Fibroblast of skin of left quadriceps (primary cell): ENCODE measurements at regions not wholly inside any gene's neighbourhood (a gene's known extent, or its start where the extent isn't known, plus 50 kb on each side); places are given as distances from the start of the nearest gene placed in this dataset.
"Not testable (repeated sequence)": the region's sequence is repeated elsewhere in the genome, so short reads cannot be mapped to it uniquely, and the experiment has no call there.

Experiments used
- DNase-seq, 2 experiments: peaks; one replicate each; pipeline ENCODE4 v3.0.0-alpha.2; 2013; ENCODE audit warnings: low read depth in 2 of 2

DNA sequence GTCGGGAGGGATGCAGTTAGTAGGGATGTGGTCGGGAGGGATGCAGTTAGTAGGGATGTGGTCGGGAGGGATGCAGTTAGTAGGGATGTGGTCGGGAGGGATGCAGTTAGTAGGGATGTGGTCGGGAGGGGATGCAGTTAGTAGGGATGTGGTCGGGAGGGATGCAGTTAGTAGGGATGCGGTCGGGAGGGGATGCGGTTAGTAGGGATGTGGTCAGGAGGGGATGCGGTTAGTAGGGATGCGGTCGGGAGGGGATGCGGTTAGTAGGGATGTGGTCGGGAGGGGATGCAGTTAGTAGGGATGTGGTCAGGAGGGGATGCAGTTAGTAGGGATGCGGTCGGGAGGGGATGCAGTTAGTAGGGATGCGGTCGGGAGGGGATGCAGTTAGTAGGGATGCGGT is 96.2 kb downstream of the BDH1 start:
- not testable (repeated sequence) for DNase-seq

DNA sequence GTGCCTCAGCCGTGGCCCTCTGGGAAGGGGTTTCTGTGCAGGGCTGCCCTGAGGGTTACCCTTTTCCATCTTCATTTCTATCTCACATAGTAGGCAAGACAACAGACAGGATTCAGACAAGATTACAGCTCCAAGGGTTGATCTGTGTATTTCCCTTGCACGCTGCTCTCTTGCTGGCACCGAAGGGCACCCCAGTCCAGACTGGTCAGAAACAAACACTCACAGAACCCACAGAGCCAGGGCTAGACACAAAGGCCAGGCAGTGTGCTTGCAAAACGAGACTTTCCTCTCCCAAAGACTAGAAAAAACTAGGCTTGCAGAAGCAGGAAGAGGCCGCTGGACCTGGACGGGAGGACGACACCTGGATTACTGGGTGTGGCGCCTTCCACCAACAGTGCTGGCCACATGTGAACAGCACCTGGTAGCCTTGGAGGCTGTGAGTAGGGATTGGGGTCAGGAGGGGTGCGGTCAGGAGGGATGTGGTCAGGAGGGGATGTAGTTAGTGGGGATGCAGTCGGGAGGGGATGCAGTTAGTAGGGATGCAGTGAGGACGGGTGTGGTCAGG is 96.8 kb downstream of the BDH1 start:
- DNase-seq: no peak

DNA sequence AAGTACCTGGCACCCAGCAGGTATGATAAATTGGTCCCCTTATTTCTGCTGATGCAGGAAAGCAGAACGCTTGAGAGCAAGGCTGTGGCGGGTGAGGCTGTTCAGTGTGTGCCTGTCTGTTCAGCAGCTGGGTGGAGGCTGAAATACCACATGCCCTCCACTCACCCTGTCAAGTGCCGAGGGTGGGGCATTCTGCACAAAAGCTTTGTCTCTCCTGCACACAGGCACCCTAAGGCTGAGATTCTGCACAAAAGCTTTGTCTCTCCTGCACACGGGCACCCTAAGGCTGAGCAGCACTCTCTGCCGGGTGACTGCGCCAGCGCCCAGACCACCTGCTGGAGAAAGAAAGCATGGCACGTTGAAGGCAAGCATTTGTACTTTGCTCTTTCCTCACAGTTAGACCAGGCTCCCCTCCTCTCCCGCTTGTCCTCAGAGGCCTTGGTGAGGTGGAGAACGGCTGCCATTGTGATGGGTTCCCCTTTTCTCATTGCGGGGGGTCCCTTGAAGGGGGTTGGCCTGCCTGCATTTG is 97.5 kb downstream of the BDH1 start:
- no peak for DNase-seq

DNA sequence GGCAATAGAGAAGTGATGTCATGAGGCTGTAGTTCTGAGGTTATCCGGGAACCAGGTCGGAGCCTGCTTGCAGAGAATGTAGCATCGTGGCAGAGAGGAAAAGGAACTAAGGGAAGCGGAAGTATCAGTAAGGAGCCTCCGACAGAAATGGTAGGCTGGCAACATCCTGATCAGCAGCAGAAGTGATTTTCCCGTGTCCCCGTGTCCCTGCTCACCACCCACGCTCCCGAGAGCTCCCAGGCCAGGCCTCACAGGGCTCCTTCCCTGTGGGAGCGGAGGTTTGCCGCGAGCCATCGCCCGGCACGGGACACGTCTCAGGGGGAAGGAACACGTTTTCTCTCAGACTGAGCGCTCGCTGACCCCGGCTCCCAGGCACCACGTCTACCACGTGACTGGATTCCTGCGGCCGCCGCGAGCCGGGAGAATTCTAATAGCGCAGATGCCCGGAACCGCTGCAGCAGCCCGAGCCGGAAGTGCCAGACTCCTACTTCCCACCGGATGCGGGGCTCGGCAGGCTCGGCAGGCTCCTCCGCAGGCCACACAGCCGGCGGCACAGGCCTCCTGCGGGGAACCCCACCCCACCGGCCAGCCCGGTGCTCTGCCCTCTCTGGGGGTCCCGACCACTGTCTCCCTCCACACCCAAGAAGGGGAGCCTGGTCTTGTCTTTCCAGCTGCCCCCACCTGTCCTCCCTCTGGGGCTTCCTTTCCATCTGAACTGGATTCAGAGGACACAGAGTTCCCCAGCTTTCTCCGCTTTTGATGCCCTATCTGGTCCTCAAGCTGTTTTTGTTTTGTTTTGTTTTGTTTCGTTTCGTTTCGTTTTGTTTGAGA is 99.3 kb downstream of the BDH1 start:
- DNase-seq: peak; percentile 77 to 83

DNA sequence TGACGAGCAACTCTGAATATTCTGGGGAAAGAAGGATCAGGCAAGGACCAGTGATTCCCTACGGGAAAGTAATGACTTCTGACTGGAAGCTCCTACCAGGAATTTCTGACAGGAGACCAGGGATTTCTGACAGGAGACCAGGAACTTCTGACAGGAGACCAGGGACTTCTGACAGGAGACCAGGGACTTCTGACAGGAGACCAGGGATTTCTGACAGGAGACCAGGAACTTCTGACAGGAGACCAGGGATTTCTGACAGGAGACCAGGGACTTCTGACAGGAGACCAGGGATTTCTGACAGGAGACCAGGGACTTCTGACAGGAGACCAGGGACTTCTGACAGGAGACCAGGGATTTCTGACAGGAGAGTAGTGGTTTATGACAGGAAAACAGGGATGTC is 100.9 kb downstream of the BDH1 start:
- DNase-seq: not testable (repeated sequence)

DNA sequence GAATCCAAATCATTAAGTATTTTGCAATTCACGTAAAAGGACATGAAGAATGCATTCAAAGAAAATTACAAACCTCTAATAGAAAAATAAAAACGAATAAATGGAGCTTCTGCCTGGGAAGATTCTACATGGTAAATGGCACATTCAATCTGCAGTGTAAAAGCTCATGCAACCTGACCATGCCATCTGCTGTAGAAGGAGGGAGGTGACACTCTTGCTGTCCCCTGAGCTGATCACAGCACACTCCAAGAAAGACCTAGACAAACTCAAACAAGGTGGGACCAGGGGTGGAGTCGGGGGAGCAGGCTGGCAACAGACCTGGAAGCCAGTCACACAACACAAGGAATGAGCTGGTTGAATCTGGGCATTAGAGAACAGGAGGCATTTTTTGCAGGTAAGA is 101.8 kb downstream of the BDH1 start:
- DNase-seq: no peak

DNA sequence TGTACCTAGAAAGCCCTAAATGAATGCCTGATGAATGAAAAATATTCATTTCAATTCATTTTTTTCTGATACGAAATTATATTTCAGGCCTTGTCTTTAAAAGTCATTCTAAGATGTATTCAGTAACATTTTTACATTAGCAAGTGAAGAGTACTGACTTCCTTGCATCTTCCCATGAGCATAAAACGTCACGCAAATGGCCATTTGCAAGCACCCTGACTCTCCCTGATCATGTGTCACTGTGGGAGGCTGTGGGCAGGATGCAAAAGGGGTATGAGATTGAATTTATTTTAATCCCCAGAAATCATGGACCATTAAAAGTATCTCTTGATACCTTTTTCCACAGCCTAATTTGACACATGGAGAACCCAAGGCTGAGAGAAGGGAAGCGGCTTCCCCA is 105.0 kb downstream of the BDH1 start:
- DNase-seq: no peak

DNA sequence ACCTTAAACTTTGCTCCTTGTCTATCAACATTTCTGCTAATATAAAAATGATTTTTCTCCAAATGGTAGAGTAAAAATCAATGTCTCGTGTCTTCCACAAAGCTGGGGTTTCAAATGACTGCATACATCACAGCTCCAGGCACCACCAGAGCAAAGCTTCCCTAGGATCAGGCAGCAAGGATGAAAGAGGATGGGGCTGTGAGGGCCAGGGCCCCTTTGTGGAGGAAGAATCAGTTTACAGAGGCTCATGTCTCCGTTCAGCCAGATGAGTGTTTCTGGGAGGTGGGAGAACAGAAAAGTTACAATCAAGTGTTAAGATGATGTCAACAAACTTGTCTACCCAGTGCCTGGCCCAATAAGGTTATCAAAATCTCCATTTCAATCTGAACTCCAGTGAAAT is 105.5 kb downstream of the BDH1 start:
- DNase-seq: no peak

DNA sequence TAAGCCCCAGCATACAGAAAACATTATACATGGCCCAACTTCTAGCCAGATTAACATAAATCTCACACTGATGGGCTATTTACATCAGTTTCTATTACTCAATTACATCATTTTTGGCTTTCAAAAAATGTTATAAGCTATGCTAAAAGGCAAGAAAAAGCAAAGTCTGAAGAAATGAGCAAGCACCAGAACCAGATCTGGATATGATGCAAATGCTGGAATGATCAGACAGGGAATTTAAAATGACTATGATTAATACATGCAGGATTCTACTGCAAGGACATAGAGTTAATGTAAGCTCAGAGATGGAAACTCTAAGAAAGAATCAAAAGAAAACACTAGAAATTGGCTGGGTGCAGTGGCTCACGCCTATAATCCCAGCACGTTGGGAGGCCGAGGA is 106.6 kb downstream of the BDH1 start:
- not testable (repeated sequence) for DNase-seq

DNA sequence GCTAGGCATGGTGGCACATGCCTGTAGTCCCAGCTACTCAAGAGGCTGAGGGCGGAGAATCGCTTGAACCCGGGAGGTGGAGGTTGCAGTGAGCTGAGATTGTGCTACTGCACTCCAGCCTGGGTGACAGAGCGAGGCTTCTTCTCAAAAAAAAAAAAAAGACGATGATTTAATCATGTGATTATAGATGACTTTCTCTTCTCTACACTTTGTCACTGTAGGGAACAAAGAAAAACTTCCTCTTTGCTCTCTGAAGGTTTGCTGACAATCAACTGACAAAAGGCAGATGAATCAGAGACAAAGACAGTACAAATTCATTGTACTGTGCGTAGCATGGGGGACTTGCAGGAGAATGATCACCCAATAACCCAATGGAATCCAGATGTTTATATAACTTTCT is 108.0 kb downstream of the BDH1 start:
- DNase-seq: not testable (repeated sequence)

DNA sequence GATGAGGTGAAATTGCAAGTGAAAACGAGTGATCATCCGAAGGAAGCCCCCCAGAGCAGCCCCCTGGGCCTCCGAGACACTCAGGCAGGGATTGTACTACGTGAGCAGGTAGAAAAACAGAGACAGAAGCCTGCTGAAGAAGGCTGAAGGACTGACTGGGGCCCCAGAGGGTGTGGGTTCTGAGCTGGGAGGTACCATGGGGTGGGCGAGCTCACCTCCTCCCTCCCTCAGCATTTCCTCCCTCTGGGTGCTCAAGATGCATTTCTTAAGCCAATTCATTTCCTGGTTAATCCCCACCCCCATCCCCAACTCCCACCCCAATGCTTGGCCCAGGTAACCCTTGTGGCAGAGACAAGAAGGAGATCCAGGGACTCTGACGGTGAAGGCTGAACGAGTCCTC is 108.7 kb downstream of the BDH1 start:
- no peak for DNase-seq

DNA sequence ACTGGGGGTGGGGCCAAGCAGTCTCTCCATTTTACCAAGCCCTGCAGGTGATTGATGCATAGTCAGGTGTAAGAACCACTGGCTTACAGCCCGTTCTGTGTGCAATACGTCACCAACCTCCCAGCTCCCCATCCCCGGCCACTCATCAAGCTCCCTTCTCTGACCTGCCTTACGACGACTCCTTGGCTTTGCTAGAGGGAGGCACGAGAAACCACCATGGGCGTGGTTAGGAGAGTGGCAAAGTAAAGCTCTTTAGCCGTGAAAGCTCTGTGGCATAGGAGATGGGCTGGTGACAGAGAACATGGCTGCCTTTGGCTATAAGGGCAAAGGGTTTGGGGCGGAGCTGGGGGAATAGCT is 109.1 kb downstream of the BDH1 start:
- no peak for DNase-seq

DNA sequence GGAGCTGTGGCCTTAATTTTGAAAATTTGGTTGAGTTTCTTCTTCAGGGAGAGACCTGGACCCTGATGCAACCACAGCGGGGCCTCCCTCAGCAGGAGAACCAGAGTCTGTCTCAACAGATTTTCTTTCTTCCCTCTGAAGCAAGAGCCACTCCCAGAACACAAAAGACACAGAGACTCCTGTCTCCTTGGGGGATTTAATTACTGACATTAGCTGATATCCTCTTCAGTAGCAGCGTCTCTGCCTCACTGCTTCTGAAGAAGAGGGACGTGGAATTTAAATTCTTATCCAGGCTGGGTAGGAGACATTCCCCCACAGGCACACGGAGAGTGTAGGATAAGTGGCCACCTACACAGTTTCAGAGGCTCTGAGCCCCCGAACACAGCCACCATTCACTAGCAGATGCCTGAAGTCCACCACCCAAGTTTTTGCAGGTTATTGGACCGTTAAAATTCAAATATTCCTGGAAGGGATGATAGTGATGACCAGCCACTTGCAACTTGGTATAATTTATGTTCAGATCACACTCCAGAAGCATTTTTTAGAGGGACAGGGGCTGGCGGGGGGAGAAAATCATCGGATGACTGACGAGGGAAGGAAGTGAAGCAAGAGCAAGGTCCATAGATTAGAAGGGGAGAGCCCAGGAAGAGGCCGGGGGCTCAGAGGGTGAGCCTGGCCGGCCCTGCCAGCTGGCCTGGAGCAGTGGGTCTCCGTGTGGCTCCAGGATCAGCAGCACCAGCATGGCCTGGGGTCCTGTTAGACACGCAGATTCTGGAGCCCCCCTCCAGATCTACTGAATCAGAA is 109.7 kb downstream of the BDH1 start:
- no peak for DNase-seq

DNA sequence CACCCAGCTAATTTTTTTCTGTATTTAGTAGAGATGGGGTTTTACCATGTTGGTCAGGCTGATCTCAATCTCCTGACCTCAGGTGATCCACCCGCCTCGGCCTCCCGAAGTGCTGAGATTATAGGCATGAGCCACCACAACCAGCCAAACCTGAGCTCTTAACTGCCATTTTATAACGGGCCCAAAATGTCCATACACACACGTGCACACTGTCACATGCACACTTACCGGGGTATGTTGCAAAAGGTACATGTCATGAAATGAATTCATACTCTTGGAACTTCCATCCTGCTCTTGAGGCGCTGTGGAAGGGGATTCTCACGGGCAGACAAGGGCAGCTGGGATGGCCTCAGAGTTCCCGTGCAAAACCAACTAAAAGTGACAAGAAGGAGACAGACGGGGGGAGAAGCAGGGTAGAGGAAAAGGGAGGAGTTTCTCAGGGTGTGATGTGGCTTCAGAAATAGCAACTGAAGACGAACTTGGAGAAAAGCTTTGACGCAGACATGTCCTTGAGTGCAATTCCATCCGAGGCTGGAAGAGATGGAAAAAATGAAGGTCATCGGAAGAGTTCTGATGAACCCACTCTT is 110.9 kb downstream of the BDH1 start:
- DNase-seq: no peak

DNA sequence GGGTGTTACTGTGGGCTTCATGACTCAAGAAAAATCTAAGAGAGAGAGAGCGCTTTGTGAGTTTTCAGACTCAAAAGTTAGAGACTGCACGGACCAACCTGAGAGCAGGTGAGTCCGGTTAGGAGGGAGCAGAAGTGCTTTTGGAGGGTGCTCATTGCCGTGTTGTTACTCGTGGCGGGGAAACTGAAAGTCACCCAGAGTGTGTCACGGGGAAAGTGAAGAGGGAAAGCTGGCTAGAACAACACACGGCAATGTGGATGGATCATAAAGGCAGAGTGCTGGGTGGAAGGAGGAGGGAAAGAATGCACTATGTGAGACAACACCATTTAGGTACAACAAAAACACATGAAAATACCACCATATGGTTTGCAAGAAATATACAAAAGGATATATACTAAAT is 112.3 kb downstream of the BDH1 start:
- no peak for DNase-seq

DNA sequence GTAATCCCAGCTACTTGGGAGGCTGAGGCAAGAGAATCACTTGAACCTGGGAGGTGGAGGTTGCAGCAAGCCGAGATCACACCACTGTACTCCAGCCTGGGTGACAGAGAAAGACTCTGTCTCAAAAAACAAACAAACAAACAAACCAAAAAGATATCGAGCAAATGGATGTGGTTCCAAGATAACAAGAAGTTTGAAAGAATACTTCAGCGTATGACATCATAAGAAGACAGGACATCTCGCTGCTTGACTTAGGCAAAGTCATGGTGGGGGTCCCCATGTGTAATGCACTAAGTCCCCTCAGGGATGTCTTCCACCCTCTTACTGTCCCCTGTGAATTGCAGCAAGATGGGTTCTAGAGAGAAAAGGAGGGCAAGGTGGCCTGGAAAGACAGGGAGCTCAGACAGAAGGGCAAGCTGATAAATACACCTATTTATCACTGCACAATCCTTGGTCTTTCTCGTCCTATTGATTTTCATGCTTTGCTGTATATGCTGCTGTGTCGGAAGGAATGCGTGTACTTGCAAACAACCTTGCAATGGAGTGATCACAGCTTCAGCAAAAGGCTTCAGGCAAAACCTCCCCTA is 115.0 kb downstream of the BDH1 start:
- no peak for DNase-seq

DNA sequence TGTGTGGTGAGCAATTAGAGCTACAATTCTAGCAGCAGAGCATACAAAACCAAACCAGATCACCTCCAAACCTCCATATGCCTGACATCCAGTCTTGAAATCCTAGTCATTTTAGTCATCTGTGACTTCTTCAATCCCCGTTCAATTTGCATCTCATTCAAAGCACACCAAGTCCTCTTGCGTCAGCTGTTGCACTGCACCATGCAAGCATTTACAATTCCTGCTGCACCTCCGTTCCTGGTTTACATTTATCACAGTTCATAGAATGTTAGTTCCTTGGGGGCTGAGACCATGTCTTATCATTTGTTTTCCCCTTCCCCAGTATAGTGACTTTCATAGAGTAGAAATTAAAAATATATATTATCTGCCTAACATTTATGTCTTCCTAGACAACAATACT is 116.9 kb downstream of the BDH1 start:
- DNase-seq: no peak

DNA sequence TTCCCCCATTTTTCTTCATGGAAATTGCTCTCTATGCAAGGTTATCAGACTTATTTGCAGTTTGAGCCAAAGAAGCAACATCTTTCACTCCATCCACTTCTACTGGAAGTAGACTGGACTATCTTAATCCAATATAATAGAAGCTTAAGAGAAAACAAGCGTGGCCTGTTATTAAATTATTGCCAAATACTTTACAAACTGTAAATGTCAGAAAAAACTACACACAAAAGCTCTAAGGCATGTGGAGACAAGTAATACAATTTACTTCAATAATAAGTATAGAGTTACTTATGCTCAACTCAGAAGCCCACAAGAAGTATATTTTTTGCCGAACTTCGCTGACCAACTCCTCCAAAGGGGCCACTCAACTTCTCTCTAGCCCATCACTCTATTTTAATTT is 120.3 kb downstream of the BDH1 start:
- no peak for DNase-seq

DNA sequence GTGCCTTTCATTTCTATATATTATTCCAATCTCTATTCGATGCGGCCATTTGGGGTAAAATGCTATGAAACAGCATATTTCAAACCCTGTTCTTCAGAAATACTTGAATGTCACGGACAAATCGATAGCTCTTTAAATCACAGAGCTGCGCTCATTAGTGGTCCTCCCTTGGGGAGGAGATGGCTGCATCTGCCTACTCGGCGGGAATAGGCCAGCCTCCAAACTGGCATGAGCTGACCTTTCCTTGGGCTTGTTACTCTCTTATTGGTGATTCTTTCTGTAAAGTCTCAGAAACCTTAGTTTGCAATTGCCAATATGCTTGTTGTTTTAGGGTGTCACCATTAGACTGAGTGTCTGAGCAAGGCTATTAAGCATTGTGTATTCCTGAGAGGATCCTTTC is 120.9 kb downstream of the BDH1 start:
- no peak for DNase-seq

DNA sequence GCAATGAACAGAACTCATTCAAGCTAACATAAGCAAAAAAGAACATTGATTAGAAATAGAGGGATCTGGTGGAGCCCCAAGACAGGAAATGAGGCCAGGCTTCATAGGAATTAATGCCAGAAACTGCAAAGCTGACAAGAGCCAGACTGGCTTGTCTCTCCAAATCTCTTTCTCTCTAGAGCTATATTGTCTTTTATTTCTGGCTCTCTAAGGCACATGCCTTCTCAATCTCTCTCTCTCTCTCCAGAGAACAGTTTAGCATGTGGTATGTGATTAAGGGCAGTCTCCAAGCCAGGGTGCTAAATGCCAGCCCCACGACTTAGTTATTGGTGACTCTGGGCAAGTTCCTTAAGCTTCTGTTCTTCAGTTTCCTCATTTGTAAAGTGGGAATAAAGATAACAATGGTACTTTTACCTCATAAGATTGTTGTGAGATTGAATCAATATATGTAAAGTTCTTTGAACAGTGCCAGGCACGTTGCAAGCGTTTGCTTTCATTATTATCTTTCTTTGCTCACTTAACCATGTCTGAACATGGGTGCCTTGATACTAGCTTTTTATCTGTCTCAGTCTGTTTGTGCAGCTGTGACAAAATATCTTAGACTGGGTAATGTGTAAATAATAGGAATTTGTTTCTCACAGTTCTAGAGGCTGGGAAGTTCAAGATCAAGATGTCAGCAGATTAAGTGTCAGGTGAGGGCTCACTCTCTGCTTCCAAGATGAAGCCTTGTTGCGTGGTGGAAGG is 123.2 kb downstream of the BDH1 start:
- no peak for DNase-seq

DNA sequence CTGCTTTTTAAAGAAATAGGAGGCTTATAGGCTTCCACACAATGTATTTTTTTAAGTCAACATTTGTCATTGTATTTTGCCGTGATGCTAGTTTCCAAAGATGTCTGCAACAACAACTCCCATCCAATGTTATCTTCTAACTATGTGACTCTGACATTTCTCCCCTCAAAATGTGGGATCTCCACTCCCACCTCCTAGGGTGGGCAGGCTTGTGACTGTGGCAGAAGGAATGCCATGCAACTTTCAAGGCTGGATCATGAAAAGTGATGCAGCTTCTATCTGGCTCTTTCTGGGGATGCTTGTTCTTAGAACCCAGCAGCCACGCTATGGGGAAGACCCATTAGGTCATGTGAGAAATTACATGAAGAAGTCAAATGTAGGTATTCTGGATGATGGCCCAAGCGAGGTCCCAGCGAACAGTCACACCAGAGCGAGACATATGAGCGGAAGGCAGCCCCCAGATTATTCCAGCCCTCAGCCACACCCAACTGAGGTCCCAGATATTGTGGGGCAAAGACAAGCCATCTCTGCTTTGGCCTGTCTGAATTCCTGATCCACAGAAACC is 124.3 kb downstream of the BDH1 start:
- DNase-seq: no peak
